SK-N-SH (cell line): ENCODE measurements at regions not wholly inside any gene's neighbourhood (a gene's known extent, or its start where the extent isn't known, plus 50 kb on each side); places are given as distances from the start of the nearest gene placed in this dataset.

Source experiments
- CHD2 ChIP-seq: fragments of 150-350 bp; IDR thresholded peaks from 2 replicates; pipeline ENCODE4 v1.6.1; 2018; ENCODE audit warnings: low read length; ENCODE audit not compliant: partially characterized antibody
- EZH2phosphoT487 ChIP-seq: fragments of 200-600 bp; sonication (generic); IDR thresholded peaks from 2 replicates; pipeline ENCODE4 v1.6.1; 2017; ENCODE audit warnings: low read depth, mixed run types, mild to moderate bottlenecking, antibody characterized with exemption, moderate library complexity, borderline replicate concordance
- FOXJ3 ChIP-seq: sonication (generic); formaldehyde crosslinking; IDR thresholded peaks from 2 replicates; pipeline ENCODE4 v1.5.1; 2020; ENCODE audit warnings: mild to moderate bottlenecking, missing genetic modification reagents
- JUND ChIP-seq: IDR thresholded peaks from 2 replicates; pipeline ENCODE4 v1.4.0; 2012
- MXI1 ChIP-seq: IDR thresholded peaks from 2 replicates; pipeline ENCODE4 v1.6.1; 2012; ENCODE audit warnings: mild to moderate bottlenecking, low read depth, low read length, improper control_type of control experiment
- SIN3A ChIP-seq: IDR thresholded peaks from 2 replicates; pipeline ENCODE4 v1.6.1; 2012; ENCODE audit warnings: low read depth, mild to moderate bottlenecking, low read length, moderate library complexity, borderline replicate concordance
- SMC3 ChIP-seq: IDR thresholded peaks from 2 replicates; pipeline ENCODE4 v1.6.1; 2012; ENCODE audit warnings: low read depth, low read length, improper control_type of control experiment
- TF ChIP-seq, protein P1 (sequence below): IDR thresholded peaks from 2 replicates; pipeline ENCODE4 v1.4.0; 2012; ENCODE audit warnings: low read depth, borderline replicate concordance
- TF ChIP-seq, protein P2 (sequence below): fragments of 200-600 bp; sonication (generic); IDR thresholded peaks from 2 replicates; pipeline ENCODE4 v1.6.1; 2017; ENCODE audit warnings: antibody characterized with exemption, mild to moderate bottlenecking, moderate library complexity

DNA sequence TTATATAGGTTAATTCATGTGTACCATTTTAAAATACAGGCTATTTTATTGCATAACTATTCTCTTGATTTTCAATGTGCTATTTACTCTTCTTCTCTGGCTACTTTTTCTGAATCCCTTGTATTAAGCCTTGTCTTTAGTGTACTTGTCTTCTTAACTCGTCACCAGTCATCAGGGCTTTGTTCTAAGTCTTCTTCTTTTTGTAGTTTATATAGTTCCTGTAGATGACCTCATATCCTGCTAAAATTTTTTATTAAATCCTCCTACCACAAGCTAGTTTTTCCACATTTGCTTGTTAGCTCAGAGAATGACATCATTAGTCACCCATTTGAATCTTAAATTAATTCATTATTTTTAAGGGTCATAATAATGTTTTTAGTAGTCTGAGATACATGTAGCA is 1281.9 kb downstream of the KCNT2 start:
- TF ChIP-seq, protein P1, sequence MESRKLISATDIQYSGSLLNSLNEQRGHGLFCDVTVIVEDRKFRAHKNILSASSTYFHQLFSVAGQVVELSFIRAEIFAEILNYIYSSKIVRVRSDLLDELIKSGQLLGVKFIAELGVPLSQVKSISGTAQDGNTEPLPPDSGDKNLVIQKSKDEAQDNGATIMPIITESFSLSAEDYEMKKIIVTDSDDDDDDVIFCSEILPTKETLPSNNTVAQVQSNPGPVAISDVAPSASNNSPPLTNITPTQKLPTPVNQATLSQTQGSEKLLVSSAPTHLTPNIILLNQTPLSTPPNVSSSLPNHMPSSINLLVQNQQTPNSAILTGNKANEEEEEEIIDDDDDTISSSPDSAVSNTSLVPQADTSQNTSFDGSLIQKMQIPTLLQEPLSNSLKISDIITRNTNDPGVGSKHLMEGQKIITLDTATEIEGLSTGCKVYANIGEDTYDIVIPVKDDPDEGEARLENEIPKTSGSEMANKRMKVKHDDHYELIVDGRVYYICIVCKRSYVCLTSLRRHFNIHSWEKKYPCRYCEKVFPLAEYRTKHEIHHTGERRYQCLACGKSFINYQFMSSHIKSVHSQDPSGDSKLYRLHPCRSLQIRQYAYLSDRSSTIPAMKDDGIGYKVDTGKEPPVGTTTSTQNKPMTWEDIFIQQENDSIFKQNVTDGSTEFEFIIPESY = no peak
- no peak for TF ChIP-seq SMC3
- TF ChIP-seq, protein P2, sequence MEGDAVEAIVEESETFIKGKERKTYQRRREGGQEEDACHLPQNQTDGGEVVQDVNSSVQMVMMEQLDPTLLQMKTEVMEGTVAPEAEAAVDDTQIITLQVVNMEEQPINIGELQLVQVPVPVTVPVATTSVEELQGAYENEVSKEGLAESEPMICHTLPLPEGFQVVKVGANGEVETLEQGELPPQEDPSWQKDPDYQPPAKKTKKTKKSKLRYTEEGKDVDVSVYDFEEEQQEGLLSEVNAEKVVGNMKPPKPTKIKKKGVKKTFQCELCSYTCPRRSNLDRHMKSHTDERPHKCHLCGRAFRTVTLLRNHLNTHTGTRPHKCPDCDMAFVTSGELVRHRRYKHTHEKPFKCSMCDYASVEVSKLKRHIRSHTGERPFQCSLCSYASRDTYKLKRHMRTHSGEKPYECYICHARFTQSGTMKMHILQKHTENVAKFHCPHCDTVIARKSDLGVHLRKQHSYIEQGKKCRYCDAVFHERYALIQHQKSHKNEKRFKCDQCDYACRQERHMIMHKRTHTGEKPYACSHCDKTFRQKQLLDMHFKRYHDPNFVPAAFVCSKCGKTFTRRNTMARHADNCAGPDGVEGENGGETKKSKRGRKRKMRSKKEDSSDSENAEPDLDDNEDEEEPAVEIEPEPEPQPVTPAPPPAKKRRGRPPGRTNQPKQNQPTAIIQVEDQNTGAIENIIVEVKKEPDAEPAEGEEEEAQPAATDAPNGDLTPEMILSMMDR = no peak
- TF ChIP-seq CHD2 = no peak
- no peak for TF ChIP-seq EZH2phosphoT487
- TF ChIP-seq JUND = no peak
- no peak for TF ChIP-seq FOXJ3 (CRISPR knock-in tag)
- no peak for TF ChIP-seq SIN3A
- no peak for TF ChIP-seq MXI1
